HG03108 (cell line): ENCODE measurements at regions not wholly inside any gene's neighbourhood (a gene's known extent, or its start where the extent isn't known, plus 50 kb on each side); places are given as distances from the start of the nearest gene placed in this dataset.

Experiments used
- ATAC-seq: cut with Tn5 transposase; IDR thresholded peaks from one replicate; pipeline ENCODE4 v1.9.1; 2021; ENCODE audit warnings: moderate library complexity; ENCODE audit not compliant: unreplicated experiment

GRCh38 chr3:31367518-31367917 is 165.2 kb upstream of the STT3B start:
- no peak for ATAC-seq

- no peak for ATAC-seq
Measured at GRCh38 chr3:31369637-31370379, 162.9 kb upstream of the STT3B start.

GRCh38 chr3:31370380-31370666 is 162.4 kb upstream of the STT3B start:
- ATAC-seq: no peak

- no peak for ATAC-seq
Measured at GRCh38 chr3:31370681-31371080, 162.0 kb upstream of the STT3B start.

GRCh38 chr3:31371484-31372177 is 161.1 kb upstream of the STT3B start:
- no peak for ATAC-seq

GRCh38 chr3:31373681-31374080 is 159.0 kb upstream of the STT3B start:
- no peak for ATAC-seq

- ATAC-seq: no peak
Measured at GRCh38 chr3:31377045-31377642, 155.6 kb upstream of the STT3B start.

GRCh38 chr3:31378231-31378630 is 154.5 kb upstream of the STT3B start:
- ATAC-seq: no peak

- ATAC-seq: no peak
Measured at GRCh38 chr3:31379598-31379997, 153.1 kb upstream of the STT3B start.

GRCh38 chr3:31382856-31383255 is 149.9 kb upstream of the STT3B start:
- no peak for ATAC-seq

- ATAC-seq: no peak
Measured at GRCh38 chr3:31384117-31384516, 148.6 kb upstream of the STT3B start.

- no peak for ATAC-seq
Measured at GRCh38 chr3:31389939-31390338, 142.8 kb upstream of the STT3B start.

GRCh38 chr3:31390466-31390865 is 142.3 kb upstream of the STT3B start:
- no peak for ATAC-seq

- ATAC-seq: no peak
Measured at GRCh38 chr3:31391150-31391549, 141.6 kb upstream of the STT3B start.

- no peak for ATAC-seq
Measured at GRCh38 chr3:31392568-31392967, 140.2 kb upstream of the STT3B start.

- ATAC-seq: no peak
Measured at GRCh38 chr3:31399271-31399670, 133.5 kb upstream of the STT3B start.

- no peak for ATAC-seq
Measured at GRCh38 chr3:31402117-31402516, 130.6 kb upstream of the STT3B start.

- no peak for ATAC-seq
Measured at GRCh38 chr3:31403197-31403596, 129.5 kb upstream of the STT3B start.

GRCh38 chr3:31404871-31405270 is 127.9 kb upstream of the STT3B start:
- ATAC-seq: no peak

- no peak for ATAC-seq
Measured at GRCh38 chr3:31405515-31405914, 127.2 kb upstream of the STT3B start.

- no peak for ATAC-seq
Measured at GRCh38 chr3:31406896-31407295, 125.8 kb upstream of the STT3B start.

- no peak for ATAC-seq
Measured at GRCh38 chr3:31407665-31408064, 125.1 kb upstream of the STT3B start.
